Peyer's patch (tissue), 4 donors: ENCODE measurements at regions not wholly inside any gene's neighbourhood (a gene's known extent, or its start where the extent isn't known, plus 50 kb on each side); places are given as distances from the start of the nearest gene placed in this dataset.

Experiments used
- CTCF ChIP-seq, 6 experiments: fragments of 450-650 bp in 4 of 6; fragments of 200-600 bp in 2 of 6; sonication (generic) in 1 of 6; IDR thresholded peaks; one replicate each; pipeline ENCODE4 v1.5.1; 2017 to 2019; ENCODE audit warnings: antibody characterized with exemption in 6 of 6, mild to moderate bottlenecking in 3 of 6, moderate library complexity in 1 of 6
- POLR2A ChIP-seq, 2 donors: fragments of 450-650 bp; IDR thresholded peaks; one replicate each; pipeline ENCODE4 v1.5.1; 2017; ENCODE audit warnings: antibody characterized with exemption in 2 of 2, mild to moderate bottlenecking in 2 of 2, moderate library complexity in 2 of 2

DNA sequence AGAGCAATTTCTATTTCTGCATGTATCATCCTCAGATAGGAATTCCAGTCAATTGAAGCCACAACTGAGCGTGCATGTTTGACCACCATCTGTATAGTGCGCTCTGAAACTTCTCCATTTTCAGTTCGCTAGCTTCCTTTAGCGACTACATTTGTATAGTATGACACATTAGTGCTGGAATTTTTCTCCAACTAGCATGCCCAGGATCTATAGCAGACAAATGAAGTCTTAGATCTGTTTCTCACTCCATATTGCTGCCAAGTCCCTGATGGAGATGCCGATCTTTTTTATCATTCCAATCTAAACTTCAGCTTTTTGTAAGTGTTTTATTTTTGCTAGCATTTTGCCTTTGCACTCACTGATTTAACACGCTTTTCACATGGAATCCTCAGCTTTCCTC is 774.8 kb upstream of the TENM3 start:
- TF ChIP-seq CTCF (IDR thresholded peaks at IDR 0.05) = no peak
- no peak for TF ChIP-seq POLR2A (IDR thresholded peaks at IDR 0.05)
